GM03348 (cell line): ENCODE measurements at regions not wholly inside any gene's neighbourhood (a gene's known extent, or its start where the extent isn't known, plus 50 kb on each side); places are given as distances from the start of the nearest gene placed in this dataset.
"Not testable (repeated sequence)": the region's sequence is repeated elsewhere in the genome, so short reads cannot be mapped to it uniquely, and the experiment has no call there.

Source experiments
- DNase-seq: peaks from one replicate; pipeline ENCODE4 v3.0.0; 2012; ENCODE audit warnings: low spot score

DNA sequence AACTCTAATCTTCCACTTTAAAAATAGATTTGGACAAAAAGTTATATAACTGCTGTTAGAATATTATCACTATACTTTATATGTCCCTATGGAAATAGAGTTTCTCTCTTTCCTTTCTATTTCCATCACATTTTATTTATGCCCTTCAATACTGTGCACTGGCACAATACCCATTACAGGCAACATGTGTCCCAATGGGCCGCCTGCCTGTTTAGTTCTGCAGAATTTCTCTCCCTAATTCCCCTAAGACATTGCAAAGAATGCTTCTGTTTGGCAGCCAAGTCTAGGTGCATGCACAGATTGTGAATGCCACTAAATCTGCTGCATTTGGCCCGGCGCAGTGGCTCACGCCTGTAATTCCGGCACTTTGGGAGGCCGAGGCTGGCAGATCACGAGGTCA, 520.4 kb upstream of the FLRT2 start:
- DNase-seq, result no peak

- DNase-seq, result peak; percentile 13
These were observed 519.8 kb upstream of the FLRT2 start for GRCh38 chr14:85010186-85010585.

DNA sequence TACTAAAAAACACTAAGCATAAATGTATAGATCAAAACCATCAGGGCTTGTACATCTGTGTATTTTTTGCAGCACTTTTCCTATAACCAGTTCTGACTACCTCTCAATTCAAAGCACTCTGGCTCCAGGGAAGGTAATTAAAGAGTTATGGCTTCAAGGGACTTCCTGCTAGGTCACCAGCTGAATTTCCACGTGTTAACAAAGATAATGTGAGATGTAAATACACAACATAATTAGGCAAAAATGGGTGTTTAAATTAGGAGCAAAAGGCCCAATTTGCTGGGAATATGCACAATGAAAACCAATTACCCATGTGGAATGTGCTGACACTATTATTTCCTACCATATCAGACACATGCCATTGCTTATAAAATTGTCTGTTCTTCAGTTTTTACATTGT, 513.4 kb upstream of the FLRT2 start:
- DNase-seq, result no peak

- DNase-seq, result not testable (repeated sequence)
These were observed 506.1 kb upstream of the FLRT2 start for GRCh38 chr14:85023866-85024265.

- peak; percentile 20 for DNase-seq
These were observed 505.0 kb upstream of the FLRT2 start for GRCh38 chr14:85024931-85025330.

GRCh38 chr14:85027681-85028370, 502.1 kb upstream of the FLRT2 start:
- no peak for DNase-seq

GRCh38 chr14:85037411-85037810, 492.5 kb upstream of the FLRT2 start:
- DNase-seq, result no peak

GRCh38 chr14:85038526-85039352, 491.2 kb upstream of the FLRT2 start:
- DNase-seq, result no peak

- DNase-seq, result no peak
These were observed 490.7 kb upstream of the FLRT2 start for GRCh38 chr14:85039353-85039626.

GRCh38 chr14:85040046-85040685, 489.8 kb upstream of the FLRT2 start:
- peak; percentile 5 for DNase-seq

- no peak for DNase-seq
These were observed 488.3 kb upstream of the FLRT2 start for GRCh38 chr14:85041618-85042017.

- DNase-seq, result no peak
These were observed 487.6 kb upstream of the FLRT2 start for GRCh38 chr14:85042301-85042700.

- DNase-seq, result no peak
These were observed 479.8 kb upstream of the FLRT2 start for GRCh38 chr14:85050180-85050579.

GRCh38 chr14:85052646-85053045, 477.3 kb upstream of the FLRT2 start:
- no peak for DNase-seq

DNA sequence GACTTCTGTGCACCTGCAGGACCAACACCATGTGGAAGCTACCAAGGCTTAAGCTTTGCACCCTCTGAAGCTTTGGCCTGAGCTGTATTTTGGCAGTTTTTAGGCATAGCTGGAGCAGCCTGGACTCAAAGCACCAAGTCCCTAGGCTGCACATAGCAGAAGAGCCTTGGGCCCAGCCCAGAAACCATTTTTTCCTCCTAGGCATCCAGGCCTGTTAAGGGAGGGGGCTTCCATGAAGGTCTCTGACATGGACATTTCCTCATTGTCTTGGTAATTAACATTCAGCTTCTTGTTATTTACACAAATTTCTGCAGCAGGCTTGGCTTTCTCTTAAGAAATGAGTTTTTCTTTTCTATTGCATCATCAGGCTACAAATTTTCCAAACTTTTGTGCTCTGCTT, 475.8 kb upstream of the FLRT2 start:
- no peak for DNase-seq

- no peak for DNase-seq
These were observed 473.7 kb upstream of the FLRT2 start for GRCh38 chr14:85056267-85056666.

- peak; percentile 5 for DNase-seq
These were observed 472.7 kb upstream of the FLRT2 start for GRCh38 chr14:85057221-85057620.

- DNase-seq, result no peak
These were observed 471.8 kb upstream of the FLRT2 start for GRCh38 chr14:85058150-85058549.

- peak; percentile 27 for DNase-seq
These were observed 469.8 kb upstream of the FLRT2 start for GRCh38 chr14:85060121-85060520.

GRCh38 chr14:85061256-85061655, 468.7 kb upstream of the FLRT2 start:
- DNase-seq, result no peak

DNA sequence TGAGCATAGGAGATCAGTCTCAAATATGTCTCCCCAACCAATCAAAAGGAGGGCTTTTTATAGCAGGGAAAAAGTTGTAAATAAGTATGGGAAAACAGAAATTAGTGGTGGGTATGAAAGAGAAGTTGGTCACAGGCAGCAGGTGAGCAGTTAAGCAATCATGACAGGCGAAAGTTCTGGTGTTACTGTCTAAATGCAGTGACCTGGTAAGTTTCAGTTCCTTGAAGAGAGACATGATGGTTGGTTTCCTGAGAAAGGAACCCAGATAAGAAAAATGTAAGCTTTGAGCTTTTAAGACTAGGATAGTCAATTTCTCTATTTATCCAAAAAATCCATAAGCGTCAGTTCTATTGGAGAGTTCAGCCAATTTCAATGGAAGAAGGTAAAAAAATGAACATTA, 466.2 kb upstream of the FLRT2 start:
- no peak for DNase-seq

- no peak for DNase-seq
These were observed 458.5 kb upstream of the FLRT2 start for GRCh38 chr14:85071447-85071846.

DNA sequence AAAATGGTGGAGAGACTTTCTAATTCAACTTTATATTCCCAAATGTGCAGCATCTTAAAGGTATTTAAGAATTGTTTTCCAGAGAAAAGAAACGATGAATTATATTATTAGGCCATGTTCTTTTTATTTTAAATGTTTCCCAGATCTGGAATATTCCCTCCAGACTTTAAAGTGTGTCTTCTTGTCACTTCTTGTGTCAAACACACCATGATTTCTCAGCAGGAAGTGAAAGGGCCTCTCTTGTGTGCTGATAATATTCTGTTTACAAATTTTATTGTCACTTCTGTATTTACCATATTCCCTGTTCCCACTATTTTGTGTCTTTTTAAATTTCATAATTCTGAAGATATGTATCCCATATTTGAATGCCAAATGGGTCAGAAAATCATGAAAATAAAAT, 455.0 kb upstream of the FLRT2 start:
- no peak for DNase-seq
